Coronary artery (tissue), 2 donors: ENCODE measurements at regions not wholly inside any gene's neighbourhood (a gene's known extent, or its start where the extent isn't known, plus 50 kb on each side); places are given as distances from the start of the nearest gene placed in this dataset.

Experiments used
- DNase-seq: peaks from one replicate; pipeline ENCODE4 v3.0.0-alpha.2; 2017; ENCODE audit warnings: low spot score
- H3K27ac ChIP-seq, 2 donors: fragments of 200-600 bp; sonication (generic); one replicate each; pipeline ENCODE4 v1.5.1; 2016 to 2019
- H3K4me3 ChIP-seq: fragments of 200-600 bp; sonication (generic); 2 replicates; pipeline ENCODE4 v1.5.1; 2016; ENCODE audit warnings: mild to moderate bottlenecking, moderate library complexity
- CTCF ChIP-seq: fragments of 200-600 bp; sonication (generic); IDR thresholded peaks from one replicate; pipeline ENCODE4 v1.5.1; 2019; ENCODE audit warnings: antibody characterized with exemption

- no peak for TF ChIP-seq CTCF
- no peak for DNase-seq
- Histone ChIP-seq H3K4me3 (no peak overlapping the region), H3K27ac (no peak overlapping the region)
Observed at GRCh38 chr5:27639005-27639612, 600.7 kb upstream of the CDH9 start.

GRCh38 chr5:27619982-27620381 lies 581.6 kb upstream of the CDH9 start:
- no peak overlapping the region for H3K4me3 ChIP-seq
- no peak for DNase-seq
- TF ChIP-seq CTCF, result no peak
- H3K27ac ChIP-seq, result no peak overlapping the region

- no peak for TF ChIP-seq CTCF
- no peak for DNase-seq
- Histone ChIP-seq H3K4me3 (no peak overlapping the region), H3K27ac (no peak overlapping the region)
Observed at GRCh38 chr5:27612161-27612560, 573.8 kb upstream of the CDH9 start.

- no peak overlapping the region for H3K4me3 ChIP-seq
- no peak for TF ChIP-seq CTCF
- no peak overlapping the region for H3K27ac ChIP-seq
- DNase-seq, result no peak
Observed at GRCh38 chr5:27608992-27609391, 570.6 kb upstream of the CDH9 start.

- no peak for TF ChIP-seq CTCF
- DNase-seq, result no peak
- H3K27ac ChIP-seq, result no peak overlapping the region
- no peak overlapping the region for H3K4me3 ChIP-seq
Observed at GRCh38 chr5:27598576-27598975, 560.2 kb upstream of the CDH9 start.

- Histone ChIP-seq H3K4me3 (no peak overlapping the region), H3K27ac (no peak overlapping the region)
- no peak for TF ChIP-seq CTCF
- DNase-seq, result no peak
Observed at GRCh38 chr5:27594141-27594540, 555.8 kb upstream of the CDH9 start.

- no peak overlapping the region for H3K27ac ChIP-seq
- TF ChIP-seq CTCF, result no peak
Observed at GRCh38 chr5:27592231-27592630, 553.8 kb upstream of the CDH9 start.

More at GRCh38 chr5:27592231-27592630, 553.8 kb upstream of the CDH9 start:
- no peak overlapping the region for H3K4me3 ChIP-seq
- DNase-seq, result no peak
